H9 (cell line): ENCODE measurements at regions not wholly inside any gene's neighbourhood (a gene's known extent, or its start where the extent isn't known, plus 50 kb on each side); places are given as distances from the start of the nearest gene placed in this dataset.
"Not testable (repeated sequence)": the region's sequence is repeated elsewhere in the genome, so short reads cannot be mapped to it uniquely, and the experiment has no call there.

Experiments used
- DNase-seq: peaks from one replicate; pipeline ENCODE4 v3.0.0-alpha.2; 2017
- H2AFZ ChIP-seq: one replicate; pipeline ENCODE4 v1.6.1; 2013; ENCODE audit warnings: mild to moderate bottlenecking, low read length, control low read depth, moderate library complexity
- H2AK5ac ChIP-seq: 2 replicates; pipeline ENCODE4 v1.6.1; 2013; ENCODE audit warnings: low read length, control low read depth, mixed read lengths; ENCODE audit not compliant: insufficient read length
- H2BK120ac ChIP-seq: one replicate; pipeline ENCODE4 v1.6.1; 2013; ENCODE audit warnings: low read depth, mild to moderate bottlenecking, low read length, control low read depth, inconsistent platforms; ENCODE audit not compliant: poor library complexity, severe bottlenecking
- H2BK12ac ChIP-seq: 2 replicates; pipeline ENCODE4 v1.6.1; 2013; ENCODE audit warnings: low read length, control low read depth, mixed read lengths, low read depth; ENCODE audit not compliant: insufficient read length
- H2BK15ac ChIP-seq: 2 replicates; pipeline ENCODE4 v1.6.1; 2013; ENCODE audit warnings: low read depth, low read length, control low read depth
- H2BK20ac ChIP-seq: one replicate; pipeline ENCODE4 v1.6.1; 2013; ENCODE audit warnings: low read depth, mild to moderate bottlenecking, low read length, control low read depth, inconsistent platforms; ENCODE audit not compliant: poor library complexity, severe bottlenecking
- H2BK5ac ChIP-seq: 2 replicates; pipeline ENCODE4 v1.6.1; 2013; ENCODE audit warnings: low read length, control low read depth, mixed read lengths; ENCODE audit not compliant: insufficient read length
- H3K14ac ChIP-seq: 2 replicates; pipeline ENCODE4 v1.6.1; 2013; ENCODE audit warnings: low read length, control low read depth; ENCODE audit not compliant: insufficient read depth
- H3K18ac ChIP-seq: 2 replicates; pipeline ENCODE4 v1.6.1; 2013; ENCODE audit warnings: low read depth, mild to moderate bottlenecking, mixed read lengths, low read length, control low read depth; ENCODE audit not compliant: insufficient read length
- H3K23ac ChIP-seq: 2 replicates; pipeline ENCODE4 v1.6.1; 2013; ENCODE audit warnings: low read length, control low read depth, mixed read lengths, low read depth; ENCODE audit not compliant: insufficient read length
- H3K23me2 ChIP-seq: 2 replicates; pipeline ENCODE4 v1.6.1; 2013; ENCODE audit warnings: low read depth, mild to moderate bottlenecking, mixed read lengths, low read length, control low read depth; ENCODE audit not compliant: insufficient read length, poor library complexity, severe bottlenecking
- H3K27ac ChIP-seq: 2 replicates; pipeline ENCODE4 v1.5.1; 2013; ENCODE audit warnings: low read length, control low read depth, mixed read lengths, low read depth; ENCODE audit not compliant: insufficient read length
- H3K27me3 ChIP-seq: 2 replicates; pipeline ENCODE4 v1.6.1; 2013; ENCODE audit warnings: low read length, control low read depth, inconsistent platforms; ENCODE audit not compliant: insufficient read depth
- H3K4ac ChIP-seq: 2 replicates; pipeline ENCODE4 v1.6.1; 2013; ENCODE audit warnings: low read depth, mild to moderate bottlenecking, control low read depth, inconsistent platforms, low read length, moderate library complexity
- H3K4me1 ChIP-seq: 2 replicates; pipeline ENCODE4 v1.6.1; 2013; ENCODE audit warnings: low read length, control low read depth, inconsistent platforms; ENCODE audit not compliant: insufficient read depth
- H3K4me2 ChIP-seq: 2 replicates; pipeline ENCODE4 v1.6.1; 2013; ENCODE audit warnings: low read length, control low read depth, mixed read lengths; ENCODE audit not compliant: insufficient read length, insufficient read depth
- H3K56ac ChIP-seq: 2 replicates; pipeline ENCODE4 v1.6.1; 2013; ENCODE audit warnings: low read depth, mild to moderate bottlenecking, mixed read lengths, low read length, control low read depth; ENCODE audit not compliant: insufficient read length
- H3K79me1 ChIP-seq: 2 replicates; pipeline ENCODE4 v1.6.1; 2013; ENCODE audit warnings: low read depth, mild to moderate bottlenecking, moderate library complexity, low read length, control low read depth, inconsistent platforms; ENCODE audit not compliant: insufficient read depth, poor library complexity, severe bottlenecking
- H3K79me2 ChIP-seq: 2 replicates; pipeline ENCODE4 v1.6.1; 2013; ENCODE audit warnings: low read length, control low read depth, inconsistent platforms; ENCODE audit not compliant: insufficient read depth
- H3K9ac ChIP-seq: 2 replicates; pipeline ENCODE4 v1.6.1; 2013; ENCODE audit warnings: low read length, control low read depth, mixed read lengths; ENCODE audit not compliant: insufficient read length; ENCODE audit errors: extremely low read depth
- H3K9me3 ChIP-seq: one replicate; pipeline ENCODE4 v1.6.1; 2013; ENCODE audit warnings: low read depth, low read length, inconsistent platforms; ENCODE audit not compliant: control insufficient read depth
- H3T11ph ChIP-seq: one replicate; pipeline ENCODE4 v1.6.1; 2013; ENCODE audit warnings: mild to moderate bottlenecking, low read length, control low read depth, inconsistent platforms
- H4K20me1 ChIP-seq: one replicate; pipeline ENCODE4 v1.6.1; 2013; ENCODE audit not compliant: control insufficient read depth, insufficient read length, insufficient read depth
- H4K5ac ChIP-seq: 2 replicates; pipeline ENCODE4 v1.6.1; 2013; ENCODE audit warnings: low read depth, mild to moderate bottlenecking, mixed read lengths, low read length, control low read depth; ENCODE audit not compliant: insufficient read length
- H4K8ac ChIP-seq: replicated peaks from 2 replicates; pipeline ENCODE4 v1.6.1; 2013; ENCODE audit warnings: low read length, control low read depth, mixed read lengths, low read depth; ENCODE audit not compliant: insufficient read length
- H4K91ac ChIP-seq: 2 replicates; pipeline ENCODE4 v1.6.1; 2013; ENCODE audit warnings: low read depth, mild to moderate bottlenecking, moderate library complexity, mixed read lengths, low read length, control low read depth; ENCODE audit not compliant: insufficient read length
- H3K27ac Mint-ChIP-seq, 3 experiments: 2 replicates in 2 of 3; 3 replicates in 1 of 3; pipeline ENCODE4 v1.8.0; 2020 to 2021; ENCODE audit warnings: mixed read lengths in 3 of 3, mild to moderate bottlenecking in 1 of 3, moderate library complexity in 1 of 3
- H3K27me3 Mint-ChIP-seq: 2 replicates; pipeline ENCODE4 v1.8.0; 2021; ENCODE audit warnings: low read depth, mild to moderate bottlenecking, moderate library complexity, mixed read lengths
- H3K36me3 Mint-ChIP-seq, 3 experiments: 2 replicates in 2 of 3; 3 replicates in 1 of 3; pipeline ENCODE4 v1.8.0; 2020 to 2021; ENCODE audit warnings: low read depth in 3 of 3, mixed read lengths in 3 of 3; ENCODE audit not compliant: insufficient read depth in 1 of 3
- H3K4me1 Mint-ChIP-seq, 2 experiments: 2 replicates each; pipeline ENCODE4 v1.8.0; 2020; ENCODE audit warnings: mixed read lengths in 2 of 2
- H3K4me3 Mint-ChIP-seq, 2 experiments: 2 replicates in 1 of 2; 3 replicates in 1 of 2; pipeline ENCODE4 v1.8.0; 2020 to 2021; ENCODE audit warnings: mild to moderate bottlenecking in 2 of 2, mixed read lengths in 2 of 2, moderate library complexity in 1 of 2
- H3K9me3 Mint-ChIP-seq, 2 experiments: 2 replicates in 1 of 2; 3 replicates in 1 of 2; pipeline ENCODE4 v1.8.0; 2020; ENCODE audit warnings: mild to moderate bottlenecking in 2 of 2, mixed read lengths in 2 of 2, moderate library complexity in 1 of 2
- CTCF ChIP-seq: fragments of 200-600 bp; sonication (generic); conservative IDR thresholded peaks from 3 replicates; pipeline ENCODE4 v1.8.0; 2021; ENCODE audit warnings: antibody characterized with exemption, mild to moderate bottlenecking
- WGBS: extraction: QIAGEN DNeasy Blood & Tissue Kit; methylation state at CpG from one replicate; pipeline ENCODE4 v1.1.7; 2013; ENCODE audit warnings: missing lambda C conversion rate, low lambda C conversion rate, mixed read lengths; ENCODE audit not compliant: insufficient read length; ENCODE audit errors: extremely low coverage; 5-methylcytosine and 5-hydroxymethylcytosine counted together

GRCh38 chr9:26125693-26126092, 447.4 kb upstream of the TUSC1 start:
- no peak for DNase-seq
- no peak for TF ChIP-seq CTCF
- Histone ChIP-seq H3K23ac (no peak overlapping the region), H2BK15ac (no peak overlapping the region), H3T11ph (no peak overlapping the region), H3K4me2 (no peak overlapping the region), H3K79me1 (no peaks in the 10 kb centered on the region), H3K14ac (no peak overlapping the region), H3K18ac (no peak overlapping the region), H3K27me3 (no peaks in the 10 kb centered on the region), H3K9me3 (no peaks in the 10 kb centered on the region), H2BK120ac (no peak overlapping the region), H3K4me1 (no peaks in the 10 kb centered on the region), H3K79me2 (no peaks in the 10 kb centered on the region), H2BK20ac (no peak overlapping the region), H3K4ac (no peak overlapping the region), H3K9ac (no peak overlapping the region), H2BK12ac (no peak overlapping the region), H4K8ac (no peak overlapping the region), H3K56ac (no peak overlapping the region), H4K91ac (no peak overlapping the region), H4K20me1 (no peaks in the 10 kb centered on the region), H3K27ac (no peak overlapping the region), H4K5ac (no peak overlapping the region), H2BK5ac (no peak overlapping the region), H3K23me2 (no peaks in the 10 kb centered on the region), H2AFZ (no peak overlapping the region), H2AK5ac (no peak overlapping the region)
- H3K36me3 Mint-ChIP-seq: no peaks in the 10 kb centered on the region
- H3K4me3 Mint-ChIP-seq: no peak overlapping the region
- H3K4me1 Mint-ChIP-seq: no peaks in the 10 kb centered on the region
- no peak overlapping the region for H3K27ac Mint-ChIP-seq
- no peaks in the 10 kb centered on the region for H3K27me3 Mint-ChIP-seq
- H3K9me3 Mint-ChIP-seq: no peaks in the 10 kb centered on the region
- no CpG with 5 or more reads among the region's 5 CpGs for WGBS

- H2AFZ ChIP-seq, H4K20me1 ChIP-seq, H3K4me1 Mint-ChIP-seq: not testable (repeated sequence)
Observed at GRCh38 chr9:26116085-26116484, 437.8 kb upstream of the TUSC1 start.

More at GRCh38 chr9:26116085-26116484, 437.8 kb upstream of the TUSC1 start:
- not testable (repeated sequence) for H2BK20ac ChIP-seq, H4K5ac ChIP-seq, H3T11ph ChIP-seq, H3K27me3 ChIP-seq, H3K14ac ChIP-seq, H3K9me3 ChIP-seq, H3K4me1 ChIP-seq, H3K27me3 Mint-ChIP-seq, H3K9ac ChIP-seq, H2BK5ac ChIP-seq, H2BK15ac ChIP-seq, H3K4me2 ChIP-seq, H4K8ac ChIP-seq, H3K27ac ChIP-seq, H3K27ac Mint-ChIP-seq, H4K91ac ChIP-seq, H3K4me3 Mint-ChIP-seq, H3K4ac ChIP-seq, H3K79me2 ChIP-seq, H3K23me2 ChIP-seq, H3K23ac ChIP-seq, H2BK120ac ChIP-seq, H3K9me3 Mint-ChIP-seq, H2BK12ac ChIP-seq, H3K79me1 ChIP-seq, H3K36me3 Mint-ChIP-seq, H3K18ac ChIP-seq, H3K56ac ChIP-seq, DNase-seq, H2AK5ac ChIP-seq
- no CpG with 5 or more reads among the region's 2 CpGs for WGBS
